ENCODE measurements at regions not wholly inside any gene's neighbourhood (a gene's known extent, or its start where the extent isn't known, plus 50 kb on each side); places are given as distances from the start of the nearest gene placed in this dataset.

GRCh38 chr20:10763112-10763511 is 89.3 kb upstream of the JAG1 start:
- no peak for ATAC-seq

GRCh38 chr20:10769700-10770099 is 95.9 kb upstream of the JAG1 start:
- TF ChIP-seq ESRRG (CRISPR knock-in tag; IDR thresholded peaks at IDR 0.05), result no peak
- TF ChIP-seq CSRNP3 (CRISPR knock-in tag; IDR thresholded peaks at IDR 0.05), result no peak
- no peak for TF ChIP-seq ZNF70 (CRISPR knock-in tag; IDR thresholded peaks at IDR 0.05)
- TF ChIP-seq ZNF565 (CRISPR knock-in tag; conservative IDR thresholded peaks at IDR 0.05; ENCODE audit: low read depth), result no peak
- TF ChIP-seq BACH2 (CRISPR knock-in tag; IDR thresholded peaks at IDR 0.05; ENCODE audit: borderline replicate concordance), result no peak
- TF ChIP-seq TSHZ2 (CRISPR knock-in tag; IDR thresholded peaks at IDR 0.05), result no peak
- TF ChIP-seq PPARA (CRISPR knock-in tag; IDR thresholded peaks at IDR 0.05; ENCODE audit: borderline replicate concordance), result no peak
- TF ChIP-seq ARNTL (CRISPR knock-in tag; IDR thresholded peaks at IDR 0.05; ENCODE audit: borderline replicate concordance, low read depth), result no peak
- no peak for TF ChIP-seq OSR1 (CRISPR knock-in tag; IDR thresholded peaks at IDR 0.05)
- TF ChIP-seq CSDC2 (CRISPR knock-in tag; IDR thresholded peaks at IDR 0.05), result no peak
- no peak for ATAC-seq

More at GRCh38 chr20:10763112-10763511, 89.3 kb upstream of the JAG1 start:
- TF ChIP-seq TCF4 (CRISPR knock-in tag; IDR thresholded peaks at IDR 0.05; ENCODE audit: borderline replicate concordance) (no peak), SNAI2 (CRISPR knock-in tag; IDR thresholded peaks at IDR 0.05) (no peak), PATZ1 (CRISPR knock-in tag; IDR thresholded peaks at IDR 0.05; ENCODE audit: borderline replicate concordance) (no peak), GLIS3 (CRISPR knock-in tag; IDR thresholded peaks at IDR 0.05) (no peak), PPARA (CRISPR knock-in tag; IDR thresholded peaks at IDR 0.05; ENCODE audit: borderline replicate concordance) (no peak), CSRNP3 (CRISPR knock-in tag; IDR thresholded peaks at IDR 0.05) (no peak), TOX (CRISPR knock-in tag; IDR thresholded peaks at IDR 0.05; ENCODE audit: borderline replicate concordance) (no peak), ZNF70 (CRISPR knock-in tag; IDR thresholded peaks at IDR 0.05) (no peak), TSHZ2 (CRISPR knock-in tag; IDR thresholded peaks at IDR 0.05) (no peak), CSDC2 (CRISPR knock-in tag; IDR thresholded peaks at IDR 0.05) (no peak), CREB5 (CRISPR knock-in tag; IDR thresholded peaks at IDR 0.05; ENCODE audit: low read depth) (no peak), ARNTL (CRISPR knock-in tag; IDR thresholded peaks at IDR 0.05; ENCODE audit: borderline replicate concordance, low read depth) (no peak), RARB (CRISPR knock-in tag; IDR thresholded peaks at IDR 0.05) (no peak)

GRCh38 chr20:10770753-10771152 is 97.0 kb upstream of the JAG1 start:
- ATAC-seq, result no peak

More at GRCh38 chr20:10770753-10771152, 97.0 kb upstream of the JAG1 start:
- TF ChIP-seq ZFP3 (CRISPR knock-in tag; IDR thresholded peaks at IDR 0.05) (no peak), BACH2 (CRISPR knock-in tag; IDR thresholded peaks at IDR 0.05; ENCODE audit: borderline replicate concordance) (no peak), PATZ1 (CRISPR knock-in tag; IDR thresholded peaks at IDR 0.05; ENCODE audit: borderline replicate concordance) (no peak), RARB (CRISPR knock-in tag; IDR thresholded peaks at IDR 0.05) (no peak), CREB5 (CRISPR knock-in tag; IDR thresholded peaks at IDR 0.05; ENCODE audit: low read depth) (no peak), ARNTL (CRISPR knock-in tag; IDR thresholded peaks at IDR 0.05; ENCODE audit: borderline replicate concordance, low read depth) (no peak), CSRNP3 (CRISPR knock-in tag; IDR thresholded peaks at IDR 0.05) (no peak), GLIS3 (CRISPR knock-in tag; IDR thresholded peaks at IDR 0.05) (no peak)
